Stomach smooth muscle (tissue), 2 donors: ENCODE measurements at regions not wholly inside any gene's neighbourhood (a gene's known extent, or its start where the extent isn't known, plus 50 kb on each side); places are given as distances from the start of the nearest gene placed in this dataset.

Experiments
- H3K27ac ChIP-seq: one replicate; pipeline ENCODE4 v1.7.0; 2013; ENCODE audit warnings: mild to moderate bottlenecking, low read length, inconsistent platforms
- H3K27me3 ChIP-seq, 2 donors: one replicate each; pipeline ENCODE4 v1.7.0; 2013; ENCODE audit warnings: low read length in 2 of 2; ENCODE audit not compliant: insufficient read depth in 2 of 2, control insufficient read depth in 1 of 2
- H3K36me3 ChIP-seq, 2 donors: one replicate each; pipeline ENCODE4 v1.7.0; 2013; ENCODE audit warnings: low read length in 2 of 2; ENCODE audit not compliant: control insufficient read depth in 2 of 2, insufficient read depth in 2 of 2
- H3K4me1 ChIP-seq: one replicate; pipeline ENCODE4 v1.7.0; 2013; ENCODE audit warnings: low read length; ENCODE audit not compliant: control insufficient read depth, insufficient read depth
- H3K4me3 ChIP-seq, 2 donors: one replicate each; pipeline ENCODE4 v1.7.0; 2013; ENCODE audit warnings: low read length in 2 of 2
- H3K9ac ChIP-seq, 2 donors: one replicate each; pipeline ENCODE4 v1.7.0; 2013; ENCODE audit warnings: low read length in 2 of 2, mild to moderate bottlenecking in 1 of 2
- H3K9me3 ChIP-seq, 2 donors: one replicate each; pipeline ENCODE4 v1.7.0; 2013; ENCODE audit warnings: low read length in 2 of 2; ENCODE audit not compliant: control insufficient read depth in 2 of 2
- donor health status: healthy.
- donor health status: Pancreatic carcinoma.

- Histone ChIP-seq H3K9me3 (peaks cover 2 to 12% of the 10 kb centered on the region in 2 donors), H3K36me3 (no peaks in the 10 kb centered on the region), H3K27ac (no peak overlapping the region), H3K4me3 (no peak overlapping the region), H3K9ac (no peak overlapping the region), H3K27me3 (no peaks in the 10 kb centered on the region), H3K4me1 (no peaks in the 10 kb centered on the region)
Observed at GRCh38 chr4:124462954-124463828, 249.3 kb downstream of the ANKRD50 start.

GRCh38 chr4:124464836-124465235 is 247.7 kb downstream of the ANKRD50 start:
- Histone ChIP-seq H3K4me1 (no peaks in the 10 kb centered on the region), H3K4me3 (no peak overlapping the region), H3K9me3 (peaks cover 2 to 12% of the 10 kb centered on the region in 2 donors), H3K27ac (no peak overlapping the region), H3K9ac (no peak overlapping the region), H3K36me3 (no peaks in the 10 kb centered on the region), H3K27me3 (no peaks in the 10 kb centered on the region)

- peaks cover 5 to 18% of the 10 kb centered on the region in 2 donors for H3K9me3 ChIP-seq
- no peaks in the 10 kb centered on the region for H3K4me1 ChIP-seq
- no peak overlapping the region for H3K4me3 ChIP-seq
- H3K27me3 ChIP-seq: no peaks in the 10 kb centered on the region
- H3K36me3 ChIP-seq: no peaks in the 10 kb centered on the region
- no peak overlapping the region for H3K9ac ChIP-seq
- H3K27ac ChIP-seq: no peak overlapping the region
Observed at GRCh38 chr4:124468360-124468759, 244.2 kb downstream of the ANKRD50 start.

- peaks cover 5 to 17% of the 10 kb centered on the region in 2 donors for H3K9me3 ChIP-seq
- H3K36me3 ChIP-seq: no peaks in the 10 kb centered on the region
- no peak overlapping the region for H3K9ac ChIP-seq
- no peak overlapping the region for H3K27ac ChIP-seq
- no peaks in the 10 kb centered on the region for H3K4me1 ChIP-seq
- no peak overlapping the region for H3K4me3 ChIP-seq
- no peaks in the 10 kb centered on the region for H3K27me3 ChIP-seq
Observed at GRCh38 chr4:124469981-124470380, 242.6 kb downstream of the ANKRD50 start.

- Histone ChIP-seq H3K9ac (no peak overlapping the region), H3K4me3 (no peak overlapping the region), H3K36me3 (no peaks in the 10 kb centered on the region), H3K27ac (no peak overlapping the region), H3K27me3 (no peaks in the 10 kb centered on the region), H3K9me3 (peaks cover 0 to 2% of the 10 kb centered on the region in 2 donors), H3K4me1 (no peaks in the 10 kb centered on the region)
Observed at GRCh38 chr4:124478470-124478869, 234.1 kb downstream of the ANKRD50 start.

GRCh38 chr4:124480061-124480460 is 232.5 kb downstream of the ANKRD50 start:
- no peaks in the 10 kb centered on the region for H3K27me3 ChIP-seq
- H3K27ac ChIP-seq: no peak overlapping the region
- no peaks in the 10 kb centered on the region for H3K4me1 ChIP-seq
- H3K36me3 ChIP-seq: no peaks in the 10 kb centered on the region
- no peak overlapping the region for H3K4me3 ChIP-seq
- no peak overlapping the region for H3K9ac ChIP-seq
- H3K9me3 ChIP-seq: no peaks in the 10 kb centered on the region

GRCh38 chr4:124481123-124481522 is 231.4 kb downstream of the ANKRD50 start:
- Histone ChIP-seq H3K4me3 (no peak overlapping the region), H3K9me3 (no peaks in the 10 kb centered on the region), H3K9ac (no peak overlapping the region), H3K27me3 (no peaks in the 10 kb centered on the region), H3K27ac (no peak overlapping the region), H3K36me3 (no peaks in the 10 kb centered on the region), H3K4me1 (no peaks in the 10 kb centered on the region)

- Histone ChIP-seq H3K4me1 (no peaks in the 10 kb centered on the region), H3K27me3 (no peaks in the 10 kb centered on the region), H3K9ac (no peak overlapping the region), H3K4me3 (no peak overlapping the region), H3K36me3 (no peaks in the 10 kb centered on the region), H3K9me3 (no peaks in the 10 kb centered on the region), H3K27ac (no peak overlapping the region)
Observed at GRCh38 chr4:124483048-124483906, 229.3 kb downstream of the ANKRD50 start.

- Histone ChIP-seq H3K27ac (no peak overlapping the region), H3K4me1 (no peaks in the 10 kb centered on the region), H3K36me3 (no peaks in the 10 kb centered on the region), H3K27me3 (no peaks in the 10 kb centered on the region), H3K4me3 (no peak overlapping the region), H3K9me3 (no peaks in the 10 kb centered on the region), H3K9ac (no peak overlapping the region)
Observed at GRCh38 chr4:124484008-124484407, 228.5 kb downstream of the ANKRD50 start.

- Histone ChIP-seq H3K9ac (no peak overlapping the region), H3K4me1 (no peaks in the 10 kb centered on the region), H3K27me3 (no peaks in the 10 kb centered on the region), H3K4me3 (no peak overlapping the region), H3K36me3 (no peaks in the 10 kb centered on the region), H3K9me3 (no peaks in the 10 kb centered on the region), H3K27ac (no peak overlapping the region)
Observed at GRCh38 chr4:124484940-124485339, 227.6 kb downstream of the ANKRD50 start.
